Mesendoderm (in vitro differentiated cells): ENCODE measurements at regions not wholly inside any gene's neighbourhood (a gene's known extent, or its start where the extent isn't known, plus 50 kb on each side); places are given as distances from the start of the nearest gene placed in this dataset.

Source experiments
- DNase-seq: peaks from one replicate; pipeline ENCODE4 v3.0.0; 2013
- H2AK5ac ChIP-seq: 2 replicates; pipeline ENCODE4 v1.6.1; 2013; ENCODE audit warnings: low read length, inconsistent platforms
- H2BK120ac ChIP-seq: 2 replicates; pipeline ENCODE4 v1.6.1; 2013; ENCODE audit warnings: low read depth, mild to moderate bottlenecking, low read length, moderate library complexity, mixed read lengths
- H2BK15ac ChIP-seq: replicated peaks from 2 replicates; pipeline ENCODE4 v1.6.1; 2013; ENCODE audit warnings: low read depth, mild to moderate bottlenecking, moderate library complexity
- H2BK5ac ChIP-seq: 2 replicates; pipeline ENCODE4 v1.6.1; 2013; ENCODE audit warnings: low read length, inconsistent platforms
- H3K18ac ChIP-seq: 2 replicates; pipeline ENCODE4 v1.6.1; 2013; ENCODE audit warnings: mild to moderate bottlenecking, low read length, mixed read lengths
- H3K23ac ChIP-seq: one replicate; pipeline ENCODE4 v1.6.1; 2013; ENCODE audit warnings: low read length
- H3K27ac ChIP-seq: 2 replicates; pipeline ENCODE4 v1.5.1; 2013; ENCODE audit warnings: low read depth, mild to moderate bottlenecking, inconsistent platforms, low read length, moderate library complexity
- H3K27me3 ChIP-seq: 2 replicates; pipeline ENCODE4 v1.6.1; 2013; ENCODE audit warnings: low read length, control low read depth, mild to moderate bottlenecking, inconsistent platforms; ENCODE audit not compliant: insufficient read depth, poor library complexity
- H3K36me3 ChIP-seq: 2 replicates; pipeline ENCODE4 v1.6.1; 2013; ENCODE audit warnings: low read length, inconsistent platforms; ENCODE audit not compliant: control insufficient read depth, insufficient read depth
- H3K4ac ChIP-seq: one replicate; pipeline ENCODE4 v1.6.1; 2013; ENCODE audit warnings: low read depth, mild to moderate bottlenecking, low read length, moderate library complexity
- H3K4me1 ChIP-seq: 2 replicates; pipeline ENCODE4 v1.6.1; 2013; ENCODE audit warnings: low read depth, low read length, inconsistent platforms; ENCODE audit not compliant: control insufficient read depth
- H3K4me2 ChIP-seq: 2 replicates; pipeline ENCODE4 v1.6.1; 2013; ENCODE audit warnings: low read length
- H3K4me3 ChIP-seq: 2 replicates; pipeline ENCODE4 v1.5.1; 2013; ENCODE audit warnings: mild to moderate bottlenecking, low read length
- H3K56ac ChIP-seq: one replicate; pipeline ENCODE4 v1.6.1; 2013; ENCODE audit warnings: low read length
- H3K79me1 ChIP-seq: 2 replicates; pipeline ENCODE4 v1.6.1; 2013; ENCODE audit warnings: low read length, inconsistent platforms
- H3K79me2 ChIP-seq: 2 replicates; pipeline ENCODE4 v1.6.1; 2013; ENCODE audit warnings: mild to moderate bottlenecking, low read length; ENCODE audit not compliant: control insufficient read depth, insufficient read depth
- H3K9ac ChIP-seq: 2 replicates; pipeline ENCODE4 v1.6.1; 2013; ENCODE audit warnings: low read length, inconsistent platforms
- H4K5ac ChIP-seq: one replicate; pipeline ENCODE4 v1.6.1; 2013; ENCODE audit warnings: low read length
- H4K8ac ChIP-seq: one replicate; pipeline ENCODE4 v1.6.1; 2013; ENCODE audit warnings: low read depth, mild to moderate bottlenecking, control low read depth, low read length, moderate library complexity
- WGBS: extraction: QIAGEN DNeasy Blood & Tissue Kit; methylation state at CpG from one replicate; pipeline ENCODE4 v1.1.7; 2013; ENCODE audit warnings: low lambda C conversion rate, missing lambda C conversion rate; ENCODE audit not compliant: insufficient coverage; ENCODE audit errors: extremely low coverage; 5-methylcytosine and 5-hydroxymethylcytosine counted together

GRCh38 chr5:158163451-158164295, 304.7 kb upstream of the CLINT1 start:
- no peak overlapping the region for H3K4ac ChIP-seq
- H3K79me1 ChIP-seq: no peaks in the 10 kb centered on the region
- H3K18ac ChIP-seq: no peak overlapping the region
- no peak overlapping the region for H4K5ac ChIP-seq
- H3K56ac ChIP-seq: no peak overlapping the region
- H2BK120ac ChIP-seq: no peak overlapping the region
- peaks cover 9% of the 10 kb centered on the region for H3K4me1 ChIP-seq
- no peak overlapping the region for H3K27ac ChIP-seq
- no CpG with 5 or more reads among the region's 9 CpGs for WGBS
- H2AK5ac ChIP-seq: no peak overlapping the region
- H3K36me3 ChIP-seq: no peaks in the 10 kb centered on the region
- H3K4me2 ChIP-seq: no peak overlapping the region
- no peak overlapping the region for H3K4me3 ChIP-seq
- no peaks in the 10 kb centered on the region for H3K27me3 ChIP-seq
- H2BK15ac ChIP-seq: no peak overlapping the region
- no peak overlapping the region for H4K8ac ChIP-seq
- no peak overlapping the region for H3K9ac ChIP-seq
- no peak for DNase-seq
- no peak overlapping the region for H2BK5ac ChIP-seq
- no peaks in the 10 kb centered on the region for H3K79me2 ChIP-seq
- H3K23ac ChIP-seq: no peak overlapping the region

GRCh38 chr5:158162479-158163034, 303.6 kb upstream of the CLINT1 start:
- Histone ChIP-seq H3K4me1 (peaks cover 9% of the 10 kb centered on the region), H3K4ac (no peak overlapping the region), H3K36me3 (no peaks in the 10 kb centered on the region), H2BK120ac (no peak overlapping the region), H4K5ac (no peak overlapping the region), H3K27ac (peak overlapping the region; percentile 69), H3K79me1 (no peaks in the 10 kb centered on the region), H2AK5ac (no peak overlapping the region), H3K4me3 (no peak overlapping the region), H3K23ac (no peak overlapping the region), H2BK5ac (no peak overlapping the region), H3K4me2 (no peak overlapping the region), H3K18ac (no peak overlapping the region), H3K9ac (no peak overlapping the region), H3K56ac (peak overlapping the region; percentile 44), H2BK15ac (no peak overlapping the region), H3K79me2 (no peaks in the 10 kb centered on the region), H3K27me3 (no peaks in the 10 kb centered on the region), H4K8ac (no peak overlapping the region)
- peak; percentile 41 for DNase-seq
- no CpG with 5 or more reads among the region's 11 CpGs for WGBS

- DNase-seq: peak; percentile 57
- H2AK5ac ChIP-seq: no peak overlapping the region
- H3K9ac ChIP-seq: no peak overlapping the region
- no peaks in the 10 kb centered on the region for H3K27me3 ChIP-seq
- no peak overlapping the region for H3K23ac ChIP-seq
- no peak overlapping the region for H2BK120ac ChIP-seq
- peak overlapping the region; percentile 22 for H3K56ac ChIP-seq
- no peak overlapping the region for H3K4me2 ChIP-seq
- no peak overlapping the region for H3K4me3 ChIP-seq
- no peak overlapping the region for H4K5ac ChIP-seq
- H2BK5ac ChIP-seq: no peak overlapping the region
- no CpG with 5 or more reads among the region's 5 CpGs for WGBS
- H3K4me1 ChIP-seq: peaks cover 9% of the 10 kb centered on the region
- no peaks in the 10 kb centered on the region for H3K79me2 ChIP-seq
- no peak overlapping the region for H2BK15ac ChIP-seq
- no peaks in the 10 kb centered on the region for H3K79me1 ChIP-seq
- no peak overlapping the region for H3K18ac ChIP-seq
- H3K36me3 ChIP-seq: no peaks in the 10 kb centered on the region
- no peak overlapping the region for H4K8ac ChIP-seq
- peak overlapping the region; percentile 69 for H3K27ac ChIP-seq
- no peak overlapping the region for H3K4ac ChIP-seq
Measured at GRCh38 chr5:158162026-158162425, 303.1 kb upstream of the CLINT1 start.

GRCh38 chr5:158159621-158160020, 300.7 kb upstream of the CLINT1 start:
- no peak overlapping the region for H3K4ac ChIP-seq
- H3K4me2 ChIP-seq: no peak overlapping the region
- no peak overlapping the region for H4K5ac ChIP-seq
- no peak overlapping the region for H2BK5ac ChIP-seq
- no peak overlapping the region for H2AK5ac ChIP-seq
- H3K4me3 ChIP-seq: no peak overlapping the region
- H3K56ac ChIP-seq: no peak overlapping the region
- no CpG with 5 or more reads among the region's 4 CpGs for WGBS
- H4K8ac ChIP-seq: no peak overlapping the region
- no peak overlapping the region for H2BK120ac ChIP-seq
- DNase-seq: no peak
- H3K9ac ChIP-seq: no peak overlapping the region
- H3K36me3 ChIP-seq: no peaks in the 10 kb centered on the region
- H2BK15ac ChIP-seq: no peak overlapping the region
- H3K27me3 ChIP-seq: no peaks in the 10 kb centered on the region
- H3K27ac ChIP-seq: no peak overlapping the region
- no peak overlapping the region for H3K18ac ChIP-seq
- H3K23ac ChIP-seq: no peak overlapping the region
- H3K79me2 ChIP-seq: no peaks in the 10 kb centered on the region
- H3K79me1 ChIP-seq: no peaks in the 10 kb centered on the region
- H3K4me1 ChIP-seq: peaks cover 4% of the 10 kb centered on the region

GRCh38 chr5:158155811-158156505, 297.0 kb upstream of the CLINT1 start:
- H3K27ac ChIP-seq: no peak overlapping the region
- no peak overlapping the region for H4K5ac ChIP-seq
- H4K8ac ChIP-seq: no peak overlapping the region
- no peak overlapping the region for H3K18ac ChIP-seq
- no peaks in the 10 kb centered on the region for H3K27me3 ChIP-seq
- H3K9ac ChIP-seq: no peak overlapping the region
- H3K79me2 ChIP-seq: no peaks in the 10 kb centered on the region
- H3K4me1 ChIP-seq: no peaks in the 10 kb centered on the region
- no peak overlapping the region for H3K56ac ChIP-seq
- H2AK5ac ChIP-seq: no peak overlapping the region
- no peak overlapping the region for H3K4me2 ChIP-seq
- no peak overlapping the region for H2BK120ac ChIP-seq
- H3K23ac ChIP-seq: no peak overlapping the region
- H3K4ac ChIP-seq: no peak overlapping the region
- no peak overlapping the region for H3K4me3 ChIP-seq
- H2BK15ac ChIP-seq: no peak overlapping the region
- no CpG with 5 or more reads among the region's 3 CpGs for WGBS
- no peaks in the 10 kb centered on the region for H3K79me1 ChIP-seq
- no peak for DNase-seq
- H3K36me3 ChIP-seq: no peaks in the 10 kb centered on the region
- no peak overlapping the region for H2BK5ac ChIP-seq
